ENCODE measurements at regions not wholly inside any gene's neighbourhood (a gene's known extent, or its start where the extent isn't known, plus 50 kb on each side); places are given as distances from the start of the nearest gene placed in this dataset.

GRCh38 chr18:43819873-43820272 lies 542.6 kb upstream of the SYT4 start:
- TF ChIP-seq CTCF (IDR thresholded peaks at IDR 0.05) = no peak
- Mint-ChIP-seq H3K9me3 (ENCODE audit: low read depth) (peaks cover 10% of the 10 kb centered on the region), H3K27ac (ENCODE audit: unreplicated experiment) (no peak overlapping the region)

GRCh38 chr18:43825768-43826167 lies 548.5 kb upstream of the SYT4 start:
- Mint-ChIP-seq H3K4me3 (ENCODE audit: unreplicated experiment) (no peak overlapping the region), H3K4me1 (ENCODE audit: low read depth) (no peaks in the 10 kb centered on the region), H3K27ac (ENCODE audit: unreplicated experiment) (no peak overlapping the region), H3K36me3 (ENCODE audit: low read depth) (no peaks in the 10 kb centered on the region), H3K9me3 (ENCODE audit: low read depth) (no peaks in the 10 kb centered on the region), H3K27me3 (ENCODE audit: low read depth) (no peaks in the 10 kb centered on the region)
- DNase-seq (ENCODE audit: low spot score) = no peak
- TF ChIP-seq CTCF (IDR thresholded peaks at IDR 0.05) = no peak

More at GRCh38 chr18:43819873-43820272, 542.6 kb upstream of the SYT4 start:
- Mint-ChIP-seq H3K27me3 (ENCODE audit: low read depth) (no peaks in the 10 kb centered on the region), H3K4me1 (ENCODE audit: low read depth) (peaks cover 8% of the 10 kb centered on the region), H3K36me3 (ENCODE audit: low read depth) (no peaks in the 10 kb centered on the region), H3K4me3 (ENCODE audit: unreplicated experiment) (no peak overlapping the region)
- no peak for DNase-seq (ENCODE audit: low spot score)

GRCh38 chr18:43826215-43826614 lies 548.9 kb upstream of the SYT4 start:
- Mint-ChIP-seq H3K27ac (ENCODE audit: unreplicated experiment) (no peak overlapping the region), H3K9me3 (ENCODE audit: low read depth) (no peaks in the 10 kb centered on the region), H3K4me3 (ENCODE audit: unreplicated experiment) (no peak overlapping the region), H3K36me3 (ENCODE audit: low read depth) (no peaks in the 10 kb centered on the region), H3K27me3 (ENCODE audit: low read depth) (no peaks in the 10 kb centered on the region), H3K4me1 (ENCODE audit: low read depth) (no peaks in the 10 kb centered on the region)
- DNase-seq (ENCODE audit: low spot score) = no peak
- no peak for TF ChIP-seq CTCF (IDR thresholded peaks at IDR 0.05)

- DNase-seq (ENCODE audit: low spot score) = no peak
- H3K9me3 Mint-ChIP-seq (ENCODE audit: low read depth) = no peaks in the 10 kb centered on the region
- H3K27ac Mint-ChIP-seq (ENCODE audit: unreplicated experiment) = no peak overlapping the region
- no peak for TF ChIP-seq CTCF (IDR thresholded peaks at IDR 0.05)
- H3K36me3 Mint-ChIP-seq (ENCODE audit: low read depth) = no peaks in the 10 kb centered on the region
- H3K27me3 Mint-ChIP-seq (ENCODE audit: low read depth) = no peaks in the 10 kb centered on the region
- H3K4me3 Mint-ChIP-seq (ENCODE audit: unreplicated experiment) = no peak overlapping the region
- H3K4me1 Mint-ChIP-seq (ENCODE audit: low read depth) = no peaks in the 10 kb centered on the region
Measured at GRCh38 chr18:43827311-43827710, 550.0 kb upstream of the SYT4 start.

- DNase-seq (ENCODE audit: low spot score) = no peak
- Mint-ChIP-seq H3K9me3 (ENCODE audit: low read depth) (no peaks in the 10 kb centered on the region), H3K4me1 (ENCODE audit: low read depth) (no peaks in the 10 kb centered on the region), H3K27me3 (ENCODE audit: low read depth) (no peaks in the 10 kb centered on the region), H3K27ac (ENCODE audit: unreplicated experiment) (no peak overlapping the region), H3K4me3 (ENCODE audit: unreplicated experiment) (no peak overlapping the region), H3K36me3 (ENCODE audit: low read depth) (no peaks in the 10 kb centered on the region)
- no peak for TF ChIP-seq CTCF (IDR thresholded peaks at IDR 0.05)
Measured at GRCh38 chr18:43830303-43830702, 553.0 kb upstream of the SYT4 start.

Data from chondrocyte (in vitro differentiated cells).